H1 (cell line): ENCODE measurements at regions not wholly inside any gene's neighbourhood (a gene's known extent, or its start where the extent isn't known, plus 50 kb on each side); places are given as distances from the start of the nearest gene placed in this dataset.

Source experiments
- CTCF ChIA-PET: fragments of 300-600 bp; sonication (Branson Sonifier 250); formaldehyde crosslinking; loops from one replicate; lab custom pipeline; 2021; ENCODE audit not compliant: partially characterized antibody; lab: Charles Lee
- POLR2A ChIA-PET: fragments of 300-600 bp; sonication (Branson Sonifier 250); formaldehyde crosslinking; loops from one replicate; lab custom pipeline; 2021; ENCODE audit warnings: inconsistent platforms; ENCODE audit not compliant: partially characterized antibody; lab: Charles Lee
- DNase-seq, 2 experiments: peaks; one replicate each; pipeline versions ENCODE4 v3.0.0 to v3.0.0-alpha.2; 2010 to 2022; ENCODE audit warnings: low spot score in 2 of 2, low read depth in 1 of 2, mixed read lengths in 1 of 2
- FAIRE-seq: peaks from 2 replicates; lab custom pipeline; 2011; peaks lifted over from hg19 to GRCh38; lab: Jason Lieb, UNC
- H2AFZ ChIP-seq: 2 replicates; pipeline ENCODE4 v1.8.1; 2012; ENCODE audit warnings: low read length, inconsistent platforms
- H2AK5ac ChIP-seq: 2 replicates; pipeline ENCODE4 v1.6.1; 2013; ENCODE audit warnings: low read depth, low read length
- H2BK120ac ChIP-seq: replicated peaks from 2 replicates; pipeline ENCODE3; 2013; ENCODE audit warnings: low read depth, low read length, inconsistent platforms
- H2BK12ac ChIP-seq: 2 replicates; pipeline ENCODE4 v1.6.1; 2013; ENCODE audit warnings: low read depth, low read length
- H2BK15ac ChIP-seq: 2 replicates; pipeline ENCODE4 v1.6.1; 2013; ENCODE audit warnings: low read length
- H2BK20ac ChIP-seq: 2 replicates; pipeline ENCODE4 v1.6.1; 2013; ENCODE audit warnings: low read length
- H2BK5ac ChIP-seq: 2 replicates; pipeline ENCODE4 v1.6.1; 2013; ENCODE audit warnings: low read depth, low read length
- H3K14ac ChIP-seq: 2 replicates; pipeline ENCODE4 v1.6.1; 2013; ENCODE audit warnings: inconsistent platforms; ENCODE audit not compliant: insufficient read length
- H3K18ac ChIP-seq: 2 replicates; pipeline ENCODE4 v1.6.1; 2013; ENCODE audit warnings: low read length; ENCODE audit errors: extremely low read depth
- H3K23ac ChIP-seq: 2 replicates; pipeline ENCODE4 v1.6.1; 2013; ENCODE audit warnings: inconsistent platforms; ENCODE audit not compliant: insufficient read length
- H3K23me2 ChIP-seq: 2 replicates; pipeline ENCODE4 v1.6.1; 2013; ENCODE audit warnings: low read depth, low read length
- H3K27ac ChIP-seq: 2 replicates; pipeline ENCODE4 v1.6.1; 2011; ENCODE audit warnings: low read depth, low read length, inconsistent platforms
- H3K27me3 ChIP-seq, 4 experiments: replicated peaks in 1 of 4; 1 replicate in 1 of 4; 2 replicates in 3 of 4; pipeline versions ENCODE4 v1.6.1 to v1.8.1; 2011 to 2013; ENCODE audit warnings: low read length in 3 of 4, mild to moderate bottlenecking in 3 of 4, inconsistent platforms in 2 of 4, mixed read lengths in 2 of 4, moderate library complexity in 1 of 4; ENCODE audit not compliant: control insufficient read depth in 3 of 4, insufficient read depth in 3 of 4; ENCODE audit errors: extremely low read depth in 1 of 4
- H3K36me3 ChIP-seq, 4 experiments: 2 replicates each; pipeline versions ENCODE4 v1.6.1 to v1.8.1; 2011 to 2013; ENCODE audit warnings: mild to moderate bottlenecking in 4 of 4, low read length in 3 of 4, moderate library complexity in 2 of 4, control low read depth in 1 of 4, inconsistent platforms in 1 of 4; ENCODE audit not compliant: insufficient read depth in 4 of 4, control insufficient read depth in 2 of 4
- H3K4ac ChIP-seq: replicated peaks from 2 replicates; pipeline ENCODE3; 2013; ENCODE audit warnings: low read length, low read depth, mixed read lengths, inconsistent platforms; ENCODE audit not compliant: insufficient read length
- H3K4me1 ChIP-seq, 4 experiments: replicated peaks in 1 of 4; 1 replicate in 1 of 4; 2 replicates in 3 of 4; pipeline versions ENCODE4 v1.6.1 to v1.8.1; 2011 to 2013; ENCODE audit warnings: low read length in 3 of 4, inconsistent platforms in 2 of 4, mixed read lengths in 1 of 4; ENCODE audit not compliant: insufficient read depth in 4 of 4, control insufficient read depth in 3 of 4
- H3K4me2 ChIP-seq, 2 experiments: 2 replicates each; pipeline versions ENCODE4 v1.6.1 to v1.8.1; 2011 to 2013; ENCODE audit warnings: low read depth in 2 of 2, low read length in 2 of 2, control low read depth in 1 of 2, inconsistent platforms in 1 of 2, mild to moderate bottlenecking in 1 of 2; ENCODE audit not compliant: insufficient read depth in 1 of 2
- H3K4me3 ChIP-seq, 4 experiments: fragments of 200-600, 300-600 bp in 1 of 4; sonication (generic), shearing (Covaris generic), sonication (Bioruptor Twin) in 1 of 4; 2 replicates each; pipeline versions ENCODE4 v1.5.1 to v1.8.1; 2011 to 2016; ENCODE audit warnings: low read length in 4 of 4, low read depth in 3 of 4, control low read depth in 2 of 4, inconsistent platforms in 2 of 4, mild to moderate bottlenecking in 2 of 4, mixed read lengths in 1 of 4, moderate library complexity in 1 of 4; ENCODE audit not compliant: insufficient read depth in 2 of 4; ENCODE audit errors: extremely low read depth in 1 of 4
- H3K56ac ChIP-seq: replicated peaks from 2 replicates; pipeline ENCODE3; 2013; ENCODE audit warnings: low read depth, mild to moderate bottlenecking, mixed read lengths, low read length, inconsistent platforms; ENCODE audit not compliant: insufficient read length
- H3K79me1 ChIP-seq: 2 replicates; pipeline ENCODE4 v1.6.1; 2013; ENCODE audit warnings: low read depth, low read length, control low read depth
- H3K79me2 ChIP-seq, 2 experiments: 2 replicates each; pipeline versions ENCODE4 v1.6.1 to v1.8.1; 2012 to 2013; ENCODE audit warnings: low read length in 2 of 2, mild to moderate bottlenecking in 2 of 2, inconsistent platforms in 1 of 2; ENCODE audit not compliant: insufficient read depth in 2 of 2, control insufficient read depth in 1 of 2
- H3K9ac ChIP-seq, 4 experiments: replicated peaks in 1 of 4; 1 replicate in 1 of 4; 2 replicates in 3 of 4; pipeline versions ENCODE4 v1.6.1 to v1.8.1; 2011 to 2013; ENCODE audit warnings: low read depth in 3 of 4, low read length in 3 of 4, control low read depth in 2 of 4, mild to moderate bottlenecking in 2 of 4, moderate library complexity in 2 of 4, inconsistent platforms in 1 of 4; ENCODE audit errors: extremely low read depth in 1 of 4
- H3K9me3 ChIP-seq, 2 experiments: 2 replicates each; pipeline versions ENCODE4 v1.6.1 to v1.8.1; 2012 to 2013; ENCODE audit warnings: mild to moderate bottlenecking in 2 of 2, moderate library complexity in 2 of 2, control low read depth in 1 of 2, inconsistent platforms in 1 of 2, low read depth in 1 of 2, low read length in 1 of 2, mixed read lengths in 1 of 2; ENCODE audit not compliant: insufficient read depth in 2 of 2
- H4K20me1 ChIP-seq, 2 experiments: replicated peaks in 1 of 2; 2 replicates each; pipeline versions ENCODE3 to v1.8.1; 2011 to 2013; ENCODE audit warnings: inconsistent platforms in 2 of 2, low read length in 2 of 2, mild to moderate bottlenecking in 1 of 2; ENCODE audit not compliant: insufficient read depth in 2 of 2, control insufficient read depth in 1 of 2
- H4K5ac ChIP-seq: 2 replicates; pipeline ENCODE4 v1.6.1; 2013; ENCODE audit warnings: low read length, low read depth, mixed read lengths, inconsistent platforms; ENCODE audit not compliant: insufficient read length
- H4K8ac ChIP-seq: 2 replicates; pipeline ENCODE4 v1.8.0; 2013; ENCODE audit warnings: mild to moderate bottlenecking, moderate library complexity, low read length, inconsistent platforms; ENCODE audit not compliant: insufficient read depth; ENCODE audit errors: extremely low read depth
- H4K91ac ChIP-seq: replicated peaks from 2 replicates; pipeline ENCODE3; 2013; ENCODE audit warnings: low read length, mixed read lengths, inconsistent platforms; ENCODE audit not compliant: insufficient read length
- CHD1 ChIP-seq: IDR thresholded peaks from 2 replicates; pipeline ENCODE4 v1.6.1; 2012; ENCODE audit warnings: low read depth, low read length, improper control_type of control experiment
- EGR1 ChIP-seq: IDR thresholded peaks from 2 replicates; pipeline ENCODE4 v1.6.1; 2011; ENCODE audit warnings: low read depth, low read length, borderline replicate concordance
- KDM4A ChIP-seq: IDR thresholded peaks from one replicate; pipeline ENCODE4 v1.7.1; 2012; ENCODE audit warnings: low read depth, mild to moderate bottlenecking, moderate library complexity, low read length, inconsistent platforms; ENCODE audit not compliant: severe bottlenecking
- POLR2AphosphoS5 ChIP-seq: IDR thresholded peaks from 2 replicates; pipeline ENCODE4 v1.6.1; 2011; ENCODE audit warnings: low read depth, low read length
- USF2 ChIP-seq: IDR thresholded peaks from 2 replicates; pipeline ENCODE4 v1.6.1; 2011; ENCODE audit warnings: low read length, improper control_type of control experiment
- ZNF274 ChIP-seq: IDR thresholded peaks from 2 replicates; pipeline ENCODE4 v1.7.0; 2012; ENCODE audit warnings: low read length, borderline replicate concordance; ENCODE audit errors: extremely low read depth
- WGBS, 2 experiments: shearing (Covaris generic) in 1 of 2; methylation state at CpG; one replicate each; pipeline versions ENCODE4 v1.1.6 to v1.1.7; 2013 to 2015; ENCODE audit warnings: low lambda C conversion rate in 2 of 2, mixed read lengths in 2 of 2, inconsistent platforms in 1 of 2, low coverage in 1 of 2, missing lambda C conversion rate in 1 of 2; ENCODE audit not compliant: insufficient replicate concordance in 2 of 2, insufficient coverage in 1 of 2, insufficient read length in 1 of 2; ENCODE audit errors: extremely low coverage in 1 of 2, missing lambda C conversion rate in 1 of 2; 5-methylcytosine and 5-hydroxymethylcytosine counted together

GRCh38 chr2:30331869-30332268, 100.5 kb downstream of the LBH start:
- ChIA-PET POLR2A (no interaction called here), CTCF (no interaction called here)
- H3K36me3 ChIP-seq = no peaks in the 10 kb centered on the region
- no peak overlapping the region for H2BK15ac ChIP-seq
- WGBS, 2 experiments = 86% methylated on average over 7 of the region's 7 CpGs; no CpG with 5 or more reads in 1 of the 2 experiments
- H4K8ac ChIP-seq = no peak overlapping the region; the same call in 1 of the 2 replicates
- H2BK5ac ChIP-seq = peak overlapping the region; percentile 53; the same call in 1 of the 2 replicates
- no peaks in the 10 kb centered on the region for H3K79me1 ChIP-seq
- no peaks in the 10 kb centered on the region; a peak in 1 of 4 replicates for H3K79me2 ChIP-seq
- FAIRE-seq (no peak), DNase-seq (no peak)
- peaks cover 6% of the 10 kb centered on the region for H3K23me2 ChIP-seq
- no peak overlapping the region for H3K9ac ChIP-seq
- H2BK120ac ChIP-seq = no peak overlapping the region
- no peaks in the 10 kb centered on the region; a peak in 1 of 4 replicates for H3K9me3 ChIP-seq
- H3K4me3 ChIP-seq = no peak overlapping the region
- peak overlapping the region; percentile 98; the same call in 1 of the 2 replicates for H2AK5ac ChIP-seq
- H4K91ac ChIP-seq = peak overlapping the region; percentile 87
- H3K23ac ChIP-seq = no peak overlapping the region
- no peak overlapping the region for H2AFZ ChIP-seq
- no peak overlapping the region for H3K14ac ChIP-seq
- H4K20me1 ChIP-seq = peaks cover 0 to 3% of the 10 kb centered on the region in 2 experiments
- H2BK20ac ChIP-seq = no peak overlapping the region; the same call in 1 of the 2 replicates
- TF ChIP-seq POLR2AphosphoS5 (no peak), ZNF274 (no peak), KDM4A (no peak), EGR1 (no peak), USF2 (no peak), CHD1 (no peak)
- H2BK12ac ChIP-seq = peak overlapping the region; percentile 42; the same call in 1 of the 2 replicates
- no peaks in the 10 kb centered on the region for H3K27me3 ChIP-seq
- H3K4me2 ChIP-seq = no peak overlapping the region
- peak overlapping the region; percentile 78 for H3K4ac ChIP-seq
- no peak overlapping the region for H3K18ac ChIP-seq
- no peak overlapping the region for H3K27ac ChIP-seq
- H3K56ac ChIP-seq = no peak overlapping the region
- peaks cover 0 to 3% (median 0%) of the 10 kb centered on the region in 4 experiments; a peak in 2 of 7 replicates for H3K4me1 ChIP-seq
- no peak overlapping the region for H4K5ac ChIP-seq
